ENCODE measurements at regions not wholly inside any gene's neighbourhood (a gene's known extent, or its start where the extent isn't known, plus 50 kb on each side); places are given as distances from the start of the nearest gene placed in this dataset.
"Not testable (repeated sequence)": the region's sequence is repeated elsewhere in the genome, so short reads cannot be mapped to it uniquely, and the experiment has no call there.

DNA sequence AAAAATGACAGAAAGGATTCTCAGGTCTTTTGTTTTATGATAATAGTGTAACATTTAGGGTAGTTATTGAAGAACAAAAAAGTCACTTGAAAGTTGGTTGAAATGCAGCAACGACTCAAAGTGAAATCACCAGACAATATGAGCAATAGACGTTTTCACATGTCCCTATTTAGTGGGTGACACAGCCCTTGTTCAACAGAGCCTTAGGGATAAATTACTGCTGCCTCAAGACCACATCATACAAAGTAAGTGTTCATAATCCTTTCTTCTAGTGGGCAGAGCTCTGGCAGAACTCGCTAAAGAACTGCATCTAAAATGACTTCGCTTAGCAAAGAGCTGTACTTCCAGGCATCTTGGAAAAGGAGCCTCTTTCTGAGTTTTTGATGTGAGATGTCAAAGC, 128.5 kb upstream of the LMNTD1 start:
- in situ Hi-C loops (cut with HindIII; ENCODE audit: low sequenced_read_pairs), result no loop called here
- TF ChIP-seq, protein P1, sequence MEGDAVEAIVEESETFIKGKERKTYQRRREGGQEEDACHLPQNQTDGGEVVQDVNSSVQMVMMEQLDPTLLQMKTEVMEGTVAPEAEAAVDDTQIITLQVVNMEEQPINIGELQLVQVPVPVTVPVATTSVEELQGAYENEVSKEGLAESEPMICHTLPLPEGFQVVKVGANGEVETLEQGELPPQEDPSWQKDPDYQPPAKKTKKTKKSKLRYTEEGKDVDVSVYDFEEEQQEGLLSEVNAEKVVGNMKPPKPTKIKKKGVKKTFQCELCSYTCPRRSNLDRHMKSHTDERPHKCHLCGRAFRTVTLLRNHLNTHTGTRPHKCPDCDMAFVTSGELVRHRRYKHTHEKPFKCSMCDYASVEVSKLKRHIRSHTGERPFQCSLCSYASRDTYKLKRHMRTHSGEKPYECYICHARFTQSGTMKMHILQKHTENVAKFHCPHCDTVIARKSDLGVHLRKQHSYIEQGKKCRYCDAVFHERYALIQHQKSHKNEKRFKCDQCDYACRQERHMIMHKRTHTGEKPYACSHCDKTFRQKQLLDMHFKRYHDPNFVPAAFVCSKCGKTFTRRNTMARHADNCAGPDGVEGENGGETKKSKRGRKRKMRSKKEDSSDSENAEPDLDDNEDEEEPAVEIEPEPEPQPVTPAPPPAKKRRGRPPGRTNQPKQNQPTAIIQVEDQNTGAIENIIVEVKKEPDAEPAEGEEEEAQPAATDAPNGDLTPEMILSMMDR (IDR thresholded peaks at IDR 0.05; ENCODE audit: low read depth, low read length), result no peak
- no peak for DNase-seq (ENCODE audit: low read depth, low spot score)
- no peak overlapping the region for H3K4me3 ChIP-seq (ENCODE audit: low read depth, low read length)

DNA sequence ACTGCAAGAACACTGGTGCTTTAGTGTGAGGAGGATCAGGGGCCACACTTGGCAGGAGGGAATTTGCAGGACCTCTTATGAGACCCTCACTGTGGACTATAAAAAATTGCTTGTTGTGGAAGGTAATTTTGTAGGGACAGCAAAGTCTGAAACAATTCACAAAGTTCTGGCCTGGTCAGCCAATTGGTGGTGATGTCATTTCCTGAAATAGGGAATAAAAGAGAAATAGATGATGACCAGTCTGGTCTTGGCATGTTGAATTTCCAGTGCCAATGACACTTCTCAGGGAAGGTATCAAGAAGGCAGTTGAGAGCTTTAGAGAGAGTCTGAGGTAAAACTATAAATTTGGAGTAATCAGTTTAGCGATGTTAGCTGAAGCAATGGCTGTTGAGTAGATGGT, 129.3 kb upstream of the LMNTD1 start:
- no peak overlapping the region for H3K4me3 ChIP-seq (ENCODE audit: low read depth, low read length)
- TF ChIP-seq, protein P1 (IDR thresholded peaks at IDR 0.05; ENCODE audit: low read depth, low read length), result no peak
- no peak for DNase-seq (ENCODE audit: low read depth, low spot score)
- in situ Hi-C loops (cut with HindIII; ENCODE audit: low sequenced_read_pairs), result no loop called here

DNA sequence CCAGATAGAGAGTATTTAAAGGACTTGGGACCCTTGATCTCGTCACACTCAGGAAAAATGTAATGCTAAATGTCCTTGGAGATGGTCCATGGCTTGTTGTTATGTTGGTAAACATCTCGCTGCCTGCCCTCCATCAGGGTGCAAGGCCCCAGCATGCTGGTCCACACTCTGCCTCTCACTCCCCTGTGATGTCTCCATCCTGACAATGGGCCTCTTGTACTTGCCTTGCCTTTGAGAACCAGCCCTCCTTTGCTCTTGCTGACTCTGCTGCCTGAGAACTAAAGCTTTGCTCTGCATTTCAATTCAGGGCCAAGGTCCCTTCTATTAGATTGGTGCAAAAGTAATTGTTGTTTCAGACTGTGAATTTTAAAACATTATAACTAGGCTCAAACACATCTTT, 131.0 kb upstream of the LMNTD1 start:
- TF ChIP-seq, protein P1 (IDR thresholded peaks at IDR 0.05; ENCODE audit: low read depth, low read length), result no peak
- in situ Hi-C loops (cut with HindIII; ENCODE audit: low sequenced_read_pairs), result no loop called here
- no peak for DNase-seq (ENCODE audit: low read depth, low spot score)
- no peak overlapping the region for H3K4me3 ChIP-seq (ENCODE audit: low read depth, low read length)

DNA sequence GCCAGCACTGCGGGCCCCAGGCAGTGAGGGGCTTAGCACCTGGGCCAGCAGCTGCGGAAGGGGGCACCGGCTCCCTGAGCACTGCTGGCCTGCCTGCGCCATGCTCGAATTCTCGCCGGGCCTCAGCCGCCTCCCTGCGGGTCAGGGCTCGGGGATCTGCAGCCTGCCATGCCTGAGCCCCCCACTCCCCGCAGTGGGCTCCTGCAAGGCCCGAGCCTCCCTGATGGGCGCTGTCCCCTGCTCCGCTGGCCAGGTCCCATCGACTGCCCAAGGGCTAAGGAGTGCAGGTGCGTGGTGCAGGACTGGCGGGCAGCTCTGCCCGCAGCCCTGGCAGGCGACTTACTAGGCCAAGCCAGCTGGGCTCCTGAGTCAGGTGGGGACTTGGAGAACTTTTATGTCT, 133.3 kb upstream of the LMNTD1 start:
- TF ChIP-seq, protein P1 (IDR thresholded peaks at IDR 0.05; ENCODE audit: low read depth, low read length), result no peak
- in situ Hi-C loops (cut with HindIII; ENCODE audit: low sequenced_read_pairs), result no loop called here
- DNase-seq (ENCODE audit: low read depth, low spot score), result no peak

DNA sequence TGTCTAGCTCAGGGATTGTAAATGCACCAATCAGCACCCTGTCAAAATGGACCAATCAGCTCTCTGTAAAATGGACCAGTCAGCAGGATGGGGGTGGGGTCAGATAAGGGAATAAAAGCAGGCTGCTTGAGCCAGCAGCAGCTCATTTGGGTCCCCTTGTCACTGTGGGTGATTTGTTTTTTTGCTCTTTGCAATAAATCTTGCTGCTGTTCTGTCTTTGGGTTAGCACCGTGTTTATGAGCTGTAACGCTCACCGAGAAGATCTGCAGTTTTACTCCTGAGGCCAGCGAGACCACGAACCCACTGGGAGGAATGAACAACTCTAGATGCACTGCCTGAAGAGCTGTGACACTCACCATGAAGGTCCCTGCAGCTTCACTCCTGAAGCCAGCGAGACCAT, 134.1 kb upstream of the LMNTD1 start:
- TF ChIP-seq, protein P1 (IDR thresholded peaks at IDR 0.05; ENCODE audit: low read depth, low read length), result no peak
- no peak for DNase-seq (ENCODE audit: low read depth, low spot score)
- no peak overlapping the region for H3K4me3 ChIP-seq (ENCODE audit: low read depth, low read length)
- in situ Hi-C loops (cut with HindIII; ENCODE audit: low sequenced_read_pairs), result no loop called here

More for the DNA sequence above, 133.3 kb upstream of the LMNTD1 start:
- H3K4me3 ChIP-seq (ENCODE audit: low read depth, low read length), result no peak overlapping the region

DNA sequence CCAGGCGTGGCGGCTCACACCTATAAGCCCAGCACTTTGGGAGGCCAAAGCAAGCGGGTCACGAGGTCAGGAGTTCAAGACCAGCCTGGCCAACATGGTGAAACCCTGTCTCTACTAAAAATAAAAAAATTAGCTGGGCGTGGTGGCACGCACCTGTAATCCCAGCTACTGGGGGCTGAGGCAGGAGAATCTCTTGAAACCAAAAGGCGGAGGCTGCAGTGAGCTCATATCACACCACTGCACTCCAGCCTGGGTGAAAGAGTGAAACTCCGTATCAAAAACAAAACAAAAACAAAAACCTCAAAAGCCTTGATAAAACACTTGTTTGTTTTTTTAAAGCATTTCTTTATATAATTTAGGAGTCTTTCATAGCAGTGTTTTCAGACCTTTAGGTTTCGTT, 135.8 kb upstream of the LMNTD1 start:
- DNase-seq (ENCODE audit: low read depth, low spot score); H3K4me3 ChIP-seq (ENCODE audit: low read depth, low read length); in situ Hi-C loops (cut with HindIII; ENCODE audit: low sequenced_read_pairs): not testable (repeated sequence)

DNA sequence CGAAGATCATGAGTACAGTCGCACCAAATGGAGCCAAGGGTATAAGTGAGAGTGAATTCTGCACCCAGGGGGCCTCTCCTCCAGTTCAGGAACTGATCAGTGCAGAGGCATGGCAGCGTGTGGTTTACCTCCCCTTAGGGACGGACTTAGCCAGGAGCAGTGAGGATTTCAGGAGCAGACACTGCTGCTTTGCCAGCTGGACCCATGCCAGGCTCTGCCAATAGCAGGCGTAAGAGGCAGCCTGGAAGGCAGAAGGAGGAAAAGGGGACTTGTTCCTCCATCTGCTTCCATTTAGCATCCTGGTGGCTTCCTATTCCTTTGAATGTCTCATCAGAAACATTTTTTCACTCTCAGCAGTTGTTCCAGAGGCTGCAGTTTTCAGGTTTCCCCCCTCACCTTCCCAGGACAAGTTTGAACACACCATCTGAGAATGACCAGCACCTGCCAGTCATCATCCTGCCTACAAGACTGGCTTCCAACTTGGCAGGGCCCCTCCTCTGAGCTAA, 137.0 kb upstream of the LMNTD1 start:
- TF ChIP-seq, protein P1 (IDR thresholded peaks at IDR 0.05; ENCODE audit: low read depth, low read length), result no peak
- DNase-seq (ENCODE audit: low read depth, low spot score), result no peak
- in situ Hi-C loops (cut with HindIII; ENCODE audit: low sequenced_read_pairs), result no loop called here
- H3K4me3 ChIP-seq (ENCODE audit: low read depth, low read length), result no peak overlapping the region
